ENCODE measurements at regions not wholly inside any gene's neighbourhood (a gene's known extent, or its start where the extent isn't known, plus 50 kb on each side); places are given as distances from the start of the nearest gene placed in this dataset.

- POLR2A ChIA-PET (ENCODE audit: unreplicated experiment) = no interaction called here
- no peak for ATAC-seq
These were observed 599.6 kb upstream of the GHITM start for GRCh38 chr10:83539528-83540308.

GRCh38 chr10:83541046-83541445 is 598.3 kb upstream of the GHITM start:
- Histone ChIP-seq H3K4me3 (ENCODE audit: low read length) (no peak overlapping the region), H3K9me2 (replicated peaks; ENCODE audit: low read length) (no peaks in the 10 kb centered on the region), H3F3A (ENCODE audit: low read length, unreplicated experiment) (no peaks in the 10 kb centered on the region), H3K4me2 (ENCODE audit: low read length) (no peak overlapping the region), H3K4me1 (ENCODE audit: insufficient read depth, low read length) (no peaks in the 10 kb centered on the region), H3K9me3 (ENCODE audit: low read length) (no peaks in the 10 kb centered on the region), H3K79me2 (ENCODE audit: low read length) (no peaks in the 10 kb centered on the region), H2AFZ (ENCODE audit: low read length) (no peak overlapping the region), H3K27me3 (ENCODE audit: low read length) (no peaks in the 10 kb centered on the region), H3K9ac (ENCODE audit: low read length) (no peak overlapping the region), H3K36me3 (ENCODE audit: low read depth, low read length) (no peaks in the 10 kb centered on the region), H4K20me1 (ENCODE audit: low read length) (no peaks in the 10 kb centered on the region), H3K27ac (ENCODE audit: low read length) (no peak overlapping the region)
- no peak for TF ChIP-seq CTCF (conservative IDR thresholded peaks at IDR 0.05; ENCODE audit: low read depth, low read length)
- TF ChIP-seq EZH2phosphoT487 (IDR thresholded peaks at IDR 0.05; ENCODE audit: borderline replicate concordance, low read length) = no peak
- TF ChIP-seq EZH2 (IDR thresholded peaks at IDR 0.05; ENCODE audit: low read length, unreplicated experiment) = no peak
- ATAC-seq (no peak), DNase-seq (no peak)
- ChIA-PET POLR2A (ENCODE audit: unreplicated experiment) (no interaction called here), CTCF (no interaction called here)
- intact Hi-C loops (cut with micrococcal nuclease) = no loop called here
- BruUV-seq (replicated peaks) = no TSS peak

More at GRCh38 chr10:83539528-83540308, 599.6 kb upstream of the GHITM start:
- H3K79me2 ChIP-seq (ENCODE audit: low read length) = no peaks in the 10 kb centered on the region
- no TSS peak for BruUV-seq (replicated peaks)
- H3K4me2 ChIP-seq (ENCODE audit: low read length) = no peak overlapping the region
- TF ChIP-seq EZH2 (IDR thresholded peaks at IDR 0.05; ENCODE audit: low read length, unreplicated experiment) (no peak), EZH2phosphoT487 (IDR thresholded peaks at IDR 0.05; ENCODE audit: borderline replicate concordance, low read length) (no peak), CTCF (conservative IDR thresholded peaks at IDR 0.05; ENCODE audit: low read depth, low read length) (no peak)
- CTCF ChIA-PET = no interaction called here
- H3K27ac ChIP-seq (ENCODE audit: low read length) = no peak overlapping the region
- no peaks in the 10 kb centered on the region for H3F3A ChIP-seq (ENCODE audit: low read length, unreplicated experiment)
- no peaks in the 10 kb centered on the region for H3K9me2 ChIP-seq (replicated peaks; ENCODE audit: low read length)
- no peak overlapping the region for H3K9ac ChIP-seq (ENCODE audit: low read length)
- H4K20me1 ChIP-seq (ENCODE audit: low read length) = no peaks in the 10 kb centered on the region
- no peaks in the 10 kb centered on the region for H3K4me1 ChIP-seq (ENCODE audit: insufficient read depth, low read length)
- no peaks in the 10 kb centered on the region for H3K27me3 ChIP-seq (ENCODE audit: low read length)
- H2AFZ ChIP-seq (ENCODE audit: low read length) = no peak overlapping the region
- H3K4me3 ChIP-seq (ENCODE audit: low read length) = no peak overlapping the region
- DNase-seq = no peak
- no peaks in the 10 kb centered on the region for H3K36me3 ChIP-seq (ENCODE audit: low read depth, low read length)
- H3K9me3 ChIP-seq (ENCODE audit: low read length) = no peaks in the 10 kb centered on the region
- intact Hi-C loops (cut with micrococcal nuclease) = no loop called here

- H4K20me1 ChIP-seq (ENCODE audit: low read length) = no peaks in the 10 kb centered on the region
- no peaks in the 10 kb centered on the region for H3K36me3 ChIP-seq (ENCODE audit: low read depth, low read length)
- H3K4me3 ChIP-seq (ENCODE audit: low read length) = no peak overlapping the region
- TF ChIP-seq CTCF (conservative IDR thresholded peaks at IDR 0.05; ENCODE audit: low read depth, low read length) (no peak), EZH2 (IDR thresholded peaks at IDR 0.05; ENCODE audit: low read length, unreplicated experiment) (no peak), EZH2phosphoT487 (IDR thresholded peaks at IDR 0.05; ENCODE audit: borderline replicate concordance, low read length) (no peak)
- DNase-seq = no peak
- intact Hi-C loops (cut with micrococcal nuclease) = no loop called here
- no peaks in the 10 kb centered on the region for H3F3A ChIP-seq (ENCODE audit: low read length, unreplicated experiment)
- no peaks in the 10 kb centered on the region for H3K9me3 ChIP-seq (ENCODE audit: low read length)
- H2AFZ ChIP-seq (ENCODE audit: low read length) = no peak overlapping the region
- no peak overlapping the region for H3K9ac ChIP-seq (ENCODE audit: low read length)
- H3K9me2 ChIP-seq (replicated peaks; ENCODE audit: low read length) = no peaks in the 10 kb centered on the region
- no peak for ATAC-seq
- ChIA-PET POLR2A (ENCODE audit: unreplicated experiment) (no interaction called here), CTCF (no interaction called here)
- no TSS peak for BruUV-seq (replicated peaks)
- no peaks in the 10 kb centered on the region for H3K4me1 ChIP-seq (ENCODE audit: insufficient read depth, low read length)
- no peak overlapping the region for H3K4me2 ChIP-seq (ENCODE audit: low read length)
- H3K79me2 ChIP-seq (ENCODE audit: low read length) = no peaks in the 10 kb centered on the region
- H3K27me3 ChIP-seq (ENCODE audit: low read length) = no peaks in the 10 kb centered on the region
- H3K27ac ChIP-seq (ENCODE audit: low read length) = no peak overlapping the region
These were observed 596.4 kb upstream of the GHITM start for GRCh38 chr10:83542774-83543411.

Measured in PC-3 (cell line).